ENCODE measurements at regions not wholly inside any gene's neighbourhood (a gene's known extent, or its start where the extent isn't known, plus 50 kb on each side); places are given as distances from the start of the nearest gene placed in this dataset.
"Not testable (repeated sequence)": the region's sequence is repeated elsewhere in the genome, so short reads cannot be mapped to it uniquely, and the experiment has no call there.

DNA sequence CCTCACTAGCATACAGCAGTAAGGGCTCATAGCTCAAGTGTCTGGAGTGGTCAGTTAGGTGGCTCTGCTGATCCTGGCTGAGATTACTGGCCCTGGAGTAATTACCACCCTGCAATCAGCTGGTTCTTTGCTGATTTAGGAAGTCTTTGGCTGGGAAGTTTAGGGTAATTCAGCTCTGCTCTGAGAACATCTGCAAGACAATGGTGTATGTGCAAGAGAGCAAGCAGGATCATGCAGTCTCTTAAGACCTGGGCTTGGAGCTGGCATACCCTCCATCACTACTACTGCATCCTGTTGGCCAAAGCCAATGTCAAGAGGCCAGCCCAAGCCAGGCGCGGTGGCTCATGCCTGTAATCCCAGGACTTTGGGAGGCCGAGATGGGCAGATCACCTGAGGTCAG, 159.0 kb downstream of the NDUFA12 start:
- Histone ChIP-seq H3K9me3 (no peaks in the 10 kb centered on the region), H3K4me1 (no peaks in the 10 kb centered on the region), H3K27ac (no peak overlapping the region), H3K27me3 (no peaks in the 10 kb centered on the region), H3K4me3 (no peak overlapping the region), H3K36me3 (no peaks in the 10 kb centered on the region)
- no peak for DNase-seq
- intact Hi-C loops (cut with DNase I), result no loop called here
- TF ChIP-seq POLR2AphosphoS5 (IDR thresholded peaks at IDR 0.05), result no peak
- TF ChIP-seq EP300 (IDR thresholded peaks at IDR 0.05), result no peak
- TF ChIP-seq, protein P1, sequence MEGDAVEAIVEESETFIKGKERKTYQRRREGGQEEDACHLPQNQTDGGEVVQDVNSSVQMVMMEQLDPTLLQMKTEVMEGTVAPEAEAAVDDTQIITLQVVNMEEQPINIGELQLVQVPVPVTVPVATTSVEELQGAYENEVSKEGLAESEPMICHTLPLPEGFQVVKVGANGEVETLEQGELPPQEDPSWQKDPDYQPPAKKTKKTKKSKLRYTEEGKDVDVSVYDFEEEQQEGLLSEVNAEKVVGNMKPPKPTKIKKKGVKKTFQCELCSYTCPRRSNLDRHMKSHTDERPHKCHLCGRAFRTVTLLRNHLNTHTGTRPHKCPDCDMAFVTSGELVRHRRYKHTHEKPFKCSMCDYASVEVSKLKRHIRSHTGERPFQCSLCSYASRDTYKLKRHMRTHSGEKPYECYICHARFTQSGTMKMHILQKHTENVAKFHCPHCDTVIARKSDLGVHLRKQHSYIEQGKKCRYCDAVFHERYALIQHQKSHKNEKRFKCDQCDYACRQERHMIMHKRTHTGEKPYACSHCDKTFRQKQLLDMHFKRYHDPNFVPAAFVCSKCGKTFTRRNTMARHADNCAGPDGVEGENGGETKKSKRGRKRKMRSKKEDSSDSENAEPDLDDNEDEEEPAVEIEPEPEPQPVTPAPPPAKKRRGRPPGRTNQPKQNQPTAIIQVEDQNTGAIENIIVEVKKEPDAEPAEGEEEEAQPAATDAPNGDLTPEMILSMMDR (IDR thresholded peaks at IDR 0.05), result no peak
- TF ChIP-seq POLR2A (IDR thresholded peaks at IDR 0.05), result no peak
- WGBS, 2 donors, result 96% methylated on average over 3 of the region's 3 CpGs

DNA sequence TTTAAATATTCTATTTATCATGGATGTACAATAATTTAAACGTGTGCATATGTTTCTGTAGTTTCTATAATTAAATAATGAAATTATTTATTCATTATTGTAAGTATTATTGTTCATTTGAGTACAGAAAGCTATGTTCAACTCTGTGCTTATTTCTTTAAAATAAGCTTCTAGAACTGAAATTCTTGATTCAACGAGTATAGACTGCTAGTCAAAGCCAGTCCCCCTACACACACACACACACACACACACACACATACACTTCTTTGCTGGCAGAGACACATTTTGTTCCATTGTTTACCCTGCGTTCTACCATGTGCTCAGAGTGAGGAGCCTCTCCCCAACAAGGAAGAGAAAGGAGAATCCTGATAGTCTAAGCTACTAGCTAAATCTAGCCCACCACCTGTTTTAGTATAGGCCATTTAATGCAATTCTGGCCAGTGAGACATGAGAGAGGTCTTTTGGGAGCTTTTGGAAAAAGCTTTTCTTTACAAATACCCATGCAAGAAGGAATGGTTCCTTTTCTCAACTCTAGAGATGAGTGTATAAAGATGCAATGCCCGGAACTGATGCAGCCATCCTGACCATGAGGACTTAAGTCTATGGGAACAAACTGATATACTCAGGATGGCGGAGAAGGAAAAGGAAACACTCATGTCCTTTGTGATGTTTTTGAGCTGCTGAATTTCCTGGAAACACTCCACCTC, 161.4 kb downstream of the NDUFA12 start:
- Histone ChIP-seq H3K4me3 (no peak overlapping the region), H3K36me3 (no peaks in the 10 kb centered on the region), H3K4me1 (no peaks in the 10 kb centered on the region), H3K27me3 (no peaks in the 10 kb centered on the region), H3K27ac (no peak overlapping the region), H3K9me3 (no peaks in the 10 kb centered on the region)
- intact Hi-C loops (cut with DNase I), result no loop called here
- DNase-seq, result no peak
- 61 to 77% methylated on average over 5 of the region's 5 CpGs for WGBS, 2 donors
- TF ChIP-seq, protein P1 (IDR thresholded peaks at IDR 0.05), result no peak
- TF ChIP-seq POLR2AphosphoS5 (IDR thresholded peaks at IDR 0.05), result no peak
- TF ChIP-seq EP300 (IDR thresholded peaks at IDR 0.05), result no peak
- TF ChIP-seq POLR2A (IDR thresholded peaks at IDR 0.05), result no peak

DNA sequence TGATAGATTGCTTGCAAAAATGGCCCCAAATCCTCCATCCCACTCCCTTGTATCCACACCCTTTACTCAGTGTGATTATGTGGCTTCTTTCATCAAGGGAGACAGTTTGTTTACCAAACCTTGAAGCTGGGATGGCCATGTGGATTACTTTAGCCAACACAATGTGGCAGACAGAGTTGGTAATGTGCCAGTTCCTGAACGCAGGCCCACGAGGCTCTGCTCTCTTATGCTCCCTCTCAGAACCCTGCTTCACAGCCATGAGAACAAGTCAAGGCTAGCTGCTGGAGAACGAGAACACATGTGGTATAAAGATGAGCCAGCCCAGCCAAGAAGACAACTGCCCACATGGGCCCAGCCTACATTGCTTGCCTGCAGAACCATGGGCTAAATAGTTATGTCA, 162.3 kb downstream of the NDUFA12 start:
- Histone ChIP-seq H3K4me3 (no peak overlapping the region), H3K4me1 (no peaks in the 10 kb centered on the region), H3K27me3 (no peaks in the 10 kb centered on the region), H3K36me3 (no peaks in the 10 kb centered on the region), H3K27ac (no peak overlapping the region), H3K9me3 (no peaks in the 10 kb centered on the region)
- WGBS, 2 donors, result 66 to 70% methylated on average over 3 of the region's 3 CpGs
- intact Hi-C loops (cut with DNase I), result no loop called here
- peak; percentile 74 for DNase-seq
- TF ChIP-seq POLR2AphosphoS5 (IDR thresholded peaks at IDR 0.05), result peak in 2 of 4 donors; percentile 34 to 58
- no peak for TF ChIP-seq EP300 (IDR thresholded peaks at IDR 0.05)
- TF ChIP-seq, protein P1 (IDR thresholded peaks at IDR 0.05), result no peak

DNA sequence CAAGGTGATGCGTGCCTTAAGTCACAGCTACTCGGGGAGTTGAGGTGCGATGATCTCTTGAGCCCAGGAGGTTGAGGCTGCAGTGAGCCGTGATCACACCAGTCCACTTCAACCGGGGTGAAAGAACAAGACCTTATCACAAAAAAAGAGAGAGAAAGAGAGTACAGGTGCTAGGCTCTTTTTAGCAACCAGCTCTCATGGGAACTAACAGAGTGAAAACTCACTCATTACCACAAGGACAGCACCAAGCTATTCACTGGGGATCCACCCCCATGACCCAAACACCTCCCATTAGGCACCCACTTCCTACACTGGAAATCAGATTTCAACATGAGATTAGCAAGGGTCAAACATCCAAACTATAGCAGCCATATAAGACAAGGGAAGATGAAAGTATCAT, 164.2 kb downstream of the NDUFA12 start:
- intact Hi-C loops (cut with DNase I), result no loop called here
- H3K27ac ChIP-seq, result no peak overlapping the region
- H3K27me3 ChIP-seq, result no peaks in the 10 kb centered on the region
- no peaks in the 10 kb centered on the region for H3K4me1 ChIP-seq
- no peak overlapping the region for H3K4me3 ChIP-seq
- TF ChIP-seq POLR2AphosphoS5 (IDR thresholded peaks at IDR 0.05) (no peak), EP300 (IDR thresholded peaks at IDR 0.05) (no peak), POLR2A (IDR thresholded peaks at IDR 0.05) (no peak)
- TF ChIP-seq, protein P1 (IDR thresholded peaks at IDR 0.05), result no peak
- DNase-seq, result no peak
- no peaks in the 10 kb centered on the region for H3K36me3 ChIP-seq
- no peaks in the 10 kb centered on the region for H3K9me3 ChIP-seq
- WGBS, 2 donors, result 94 to 96% methylated on average over 5 of the region's 5 CpGs

DNA sequence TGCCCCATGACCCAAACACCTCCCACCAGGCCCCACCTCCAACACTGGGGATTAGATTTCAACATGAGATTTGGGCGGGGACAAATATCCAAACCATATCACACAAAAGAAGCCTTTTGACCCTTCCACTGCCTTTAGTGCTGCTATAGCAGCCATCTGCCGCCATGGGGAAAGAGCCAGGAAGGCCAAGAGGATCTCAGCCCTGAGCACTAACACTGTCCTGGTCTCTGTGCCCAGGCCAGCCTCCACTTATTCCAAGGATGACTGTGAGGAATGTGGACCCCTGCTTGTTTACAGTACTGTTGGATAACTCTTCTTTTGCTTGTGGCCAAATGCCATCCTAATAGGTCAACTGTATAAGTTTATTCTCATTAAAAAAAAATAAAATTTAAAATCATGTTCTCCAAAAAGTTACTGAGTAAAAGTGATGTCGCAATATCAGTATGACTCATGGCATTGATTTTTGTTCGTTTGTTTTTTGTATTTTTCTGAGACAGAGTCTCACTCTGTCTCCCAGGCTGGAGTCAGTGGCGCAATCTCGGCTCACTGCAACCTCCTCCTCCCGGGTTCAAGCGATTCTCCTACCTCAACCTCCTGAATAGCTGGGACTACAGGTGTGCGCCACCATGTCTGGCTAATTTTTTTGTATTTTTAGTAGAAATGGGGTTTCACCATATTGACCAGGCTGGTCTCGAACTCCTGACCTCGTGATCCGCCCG, 166.4 kb downstream of the NDUFA12 start:
- H3K36me3 ChIP-seq; intact Hi-C loops (cut with DNase I); DNase-seq; H3K27me3 ChIP-seq; H3K9me3 ChIP-seq; H3K4me3 ChIP-seq: not testable (repeated sequence)
- Histone ChIP-seq H3K4me1 (peaks cover 0 to 18% (median 16%) of the 10 kb centered on the region in 4 donors), H3K27ac (peak overlapping the region in 1 of 4 donors; percentile 48)
- 92 to 93% methylated on average over 13 of the region's 13 CpGs for WGBS, 2 donors
